ENCODE measurements at regions not wholly inside any gene's neighbourhood (a gene's known extent, or its start where the extent isn't known, plus 50 kb on each side); places are given as distances from the start of the nearest gene placed in this dataset.

DNA sequence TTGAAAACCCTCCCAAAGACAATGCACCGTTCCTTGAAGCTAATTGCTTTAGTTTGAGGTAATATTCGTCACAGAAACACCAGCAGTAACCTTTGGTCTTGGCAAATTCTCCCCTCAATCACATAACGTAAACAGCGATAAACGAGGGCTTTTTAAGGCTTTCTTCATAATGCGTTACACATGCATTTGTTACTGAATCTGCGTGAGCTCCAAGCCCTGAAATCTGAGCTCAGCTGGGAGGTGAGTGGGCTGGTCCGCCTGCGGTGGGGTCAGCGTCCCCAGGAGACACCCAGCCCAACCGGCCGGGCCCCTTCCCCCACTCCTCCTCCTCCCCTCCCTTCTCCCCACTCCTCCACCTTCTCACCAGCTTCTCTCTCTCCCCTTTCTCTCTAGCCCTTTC lies 91.1 kb downstream of the BARX1 start:
- peak in 1 of 3 donors; percentile 65 for TF ChIP-seq POLR2AphosphoS5 (IDR thresholded peaks at IDR 0.05)
- TF ChIP-seq POLR2A (IDR thresholded peaks at IDR 0.05), result no peak
- no peak for TF ChIP-seq CTCF (IDR thresholded peaks at IDR 0.05)
- TF ChIP-seq EP300 (IDR thresholded peaks at IDR 0.05), result no peak

Data from stomach (tissue), 4 donors.